Choroid plexus epithelial cell (primary cell): ENCODE measurements at regions not wholly inside any gene's neighbourhood (a gene's known extent, or its start where the extent isn't known, plus 50 kb on each side); places are given as distances from the start of the nearest gene placed in this dataset.

Experiments used
- DNase-seq: peaks from one replicate; pipeline ENCODE4 v3.0.0-alpha.2; 2010; ENCODE audit warnings: low read depth
- H3K4me3 ChIP-seq: 2 replicates; pipeline ENCODE4 v1.5.1; 2011; ENCODE audit warnings: low read depth, mild to moderate bottlenecking, control low read depth, low read length, moderate library complexity
- TF ChIP-seq, protein P1 (sequence below): conservative IDR thresholded peaks from 2 replicates; pipeline ENCODE4 v1.5.1; 2011; ENCODE audit warnings: low read depth, mild to moderate bottlenecking, control low read depth, inconsistent platforms, low read length, moderate library complexity

DNA sequence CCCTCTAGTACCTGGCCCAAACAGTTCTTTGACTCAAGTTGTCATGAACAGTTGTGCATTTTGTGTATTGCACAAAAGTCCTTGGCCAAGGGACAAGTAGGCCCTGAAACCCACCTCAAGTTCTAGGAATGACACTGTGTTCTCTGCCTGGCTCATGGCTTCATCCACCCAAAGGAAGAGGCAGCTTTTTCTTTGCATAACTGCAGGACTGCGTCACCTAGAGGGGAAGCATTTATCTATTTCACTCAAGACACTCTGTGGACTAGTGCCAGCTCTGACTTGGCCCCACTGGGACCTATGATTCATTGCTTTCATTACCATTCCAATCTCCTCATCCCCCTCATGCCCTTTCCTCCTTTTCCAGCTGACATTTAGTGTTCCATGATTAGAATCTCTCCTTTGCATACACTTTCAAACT lies 119.3 kb upstream of the SIX2 start:
- TF ChIP-seq, protein P1, sequence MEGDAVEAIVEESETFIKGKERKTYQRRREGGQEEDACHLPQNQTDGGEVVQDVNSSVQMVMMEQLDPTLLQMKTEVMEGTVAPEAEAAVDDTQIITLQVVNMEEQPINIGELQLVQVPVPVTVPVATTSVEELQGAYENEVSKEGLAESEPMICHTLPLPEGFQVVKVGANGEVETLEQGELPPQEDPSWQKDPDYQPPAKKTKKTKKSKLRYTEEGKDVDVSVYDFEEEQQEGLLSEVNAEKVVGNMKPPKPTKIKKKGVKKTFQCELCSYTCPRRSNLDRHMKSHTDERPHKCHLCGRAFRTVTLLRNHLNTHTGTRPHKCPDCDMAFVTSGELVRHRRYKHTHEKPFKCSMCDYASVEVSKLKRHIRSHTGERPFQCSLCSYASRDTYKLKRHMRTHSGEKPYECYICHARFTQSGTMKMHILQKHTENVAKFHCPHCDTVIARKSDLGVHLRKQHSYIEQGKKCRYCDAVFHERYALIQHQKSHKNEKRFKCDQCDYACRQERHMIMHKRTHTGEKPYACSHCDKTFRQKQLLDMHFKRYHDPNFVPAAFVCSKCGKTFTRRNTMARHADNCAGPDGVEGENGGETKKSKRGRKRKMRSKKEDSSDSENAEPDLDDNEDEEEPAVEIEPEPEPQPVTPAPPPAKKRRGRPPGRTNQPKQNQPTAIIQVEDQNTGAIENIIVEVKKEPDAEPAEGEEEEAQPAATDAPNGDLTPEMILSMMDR, result peak; percentile 36
- DNase-seq, result peak; percentile 97
- H3K4me3 ChIP-seq, result no peak overlapping the region

DNA sequence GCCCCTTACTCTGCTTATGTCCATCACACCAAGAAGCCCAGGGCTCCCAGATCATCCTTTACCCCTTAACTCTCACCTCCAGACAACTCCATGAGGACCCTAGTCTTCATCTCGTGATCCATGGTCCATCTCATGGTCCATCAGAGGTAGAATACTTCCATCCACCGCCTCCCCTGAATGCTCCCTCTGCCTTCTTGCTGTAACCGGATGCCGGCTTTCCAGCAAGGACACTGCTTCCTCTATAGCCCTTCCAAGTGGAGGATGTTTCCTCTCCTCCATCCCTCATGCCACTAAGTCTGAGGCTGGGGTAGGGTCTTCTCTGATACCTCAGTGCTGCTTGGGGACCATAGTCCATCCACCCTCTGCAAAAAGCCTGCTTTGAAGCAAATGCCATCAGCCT lies 118.6 kb upstream of the SIX2 start:
- TF ChIP-seq, protein P1, result no peak
- DNase-seq, result no peak

DNA sequence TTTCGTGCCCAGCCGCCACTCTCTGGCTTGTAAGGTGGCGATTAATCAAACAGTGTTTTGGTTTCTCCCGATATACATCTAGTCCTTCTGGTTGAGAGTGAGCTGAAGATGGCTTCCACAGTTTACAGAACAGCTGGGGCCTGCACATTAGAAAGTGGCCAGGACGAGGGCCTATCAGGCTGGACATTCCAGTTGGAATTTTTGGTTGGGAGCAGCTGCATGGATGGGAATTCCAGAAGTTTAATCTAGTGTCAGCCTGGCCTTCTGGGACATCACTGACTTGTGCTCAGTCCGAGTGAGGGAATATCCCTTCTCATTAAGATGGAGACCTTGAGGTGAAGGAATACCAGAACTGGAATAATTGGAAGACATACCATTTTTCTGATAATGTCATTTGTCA lies 118.1 kb upstream of the SIX2 start:
- no peak overlapping the region for H3K4me3 ChIP-seq
- DNase-seq, result no peak
- TF ChIP-seq, protein P1, result no peak

More for the DNA sequence above, 118.6 kb upstream of the SIX2 start:
- H3K4me3 ChIP-seq, result no peak overlapping the region

DNA sequence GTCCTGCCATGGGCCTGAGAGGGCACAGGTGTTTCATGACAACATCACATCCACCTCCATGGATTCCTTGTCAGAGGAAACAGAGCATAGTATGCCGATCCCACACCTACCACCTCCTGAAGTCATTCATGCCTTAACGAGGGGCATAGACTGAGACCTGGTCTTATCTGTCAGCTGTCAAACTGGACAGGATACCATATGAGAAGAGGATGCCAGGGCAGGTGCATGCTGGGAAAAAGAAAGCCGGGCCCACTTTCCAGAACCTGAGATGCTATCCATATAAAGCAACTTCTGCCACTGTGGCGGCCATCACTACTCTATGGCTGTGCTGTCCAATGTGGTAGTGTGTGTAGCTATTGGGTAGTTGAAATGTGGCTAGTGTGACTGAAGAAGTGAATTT lies 116.0 kb upstream of the SIX2 start:
- H3K4me3 ChIP-seq, result no peak overlapping the region
- TF ChIP-seq, protein P1, result no peak
- DNase-seq, result no peak

DNA sequence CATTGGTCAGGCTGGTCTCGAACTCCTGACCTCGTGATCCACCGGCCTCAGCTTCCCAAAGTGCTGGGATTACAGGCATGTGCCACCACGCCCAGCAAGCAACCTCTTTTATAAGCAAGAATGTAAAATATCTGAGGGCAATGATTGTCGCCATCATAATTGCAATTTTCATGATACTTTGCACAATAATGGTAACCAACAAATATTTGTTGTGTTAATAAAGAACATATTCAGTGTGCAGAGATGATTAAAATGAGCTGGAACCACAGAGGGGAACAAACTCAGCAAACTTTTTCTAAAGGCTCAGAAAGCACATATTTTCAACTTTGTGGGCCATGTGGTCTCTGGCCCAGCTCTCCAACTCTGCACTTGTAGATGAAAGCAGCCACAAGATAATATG lies 115.2 kb upstream of the SIX2 start:
- DNase-seq, result no peak
- TF ChIP-seq, protein P1, result no peak
- H3K4me3 ChIP-seq, result no peak overlapping the region

DNA sequence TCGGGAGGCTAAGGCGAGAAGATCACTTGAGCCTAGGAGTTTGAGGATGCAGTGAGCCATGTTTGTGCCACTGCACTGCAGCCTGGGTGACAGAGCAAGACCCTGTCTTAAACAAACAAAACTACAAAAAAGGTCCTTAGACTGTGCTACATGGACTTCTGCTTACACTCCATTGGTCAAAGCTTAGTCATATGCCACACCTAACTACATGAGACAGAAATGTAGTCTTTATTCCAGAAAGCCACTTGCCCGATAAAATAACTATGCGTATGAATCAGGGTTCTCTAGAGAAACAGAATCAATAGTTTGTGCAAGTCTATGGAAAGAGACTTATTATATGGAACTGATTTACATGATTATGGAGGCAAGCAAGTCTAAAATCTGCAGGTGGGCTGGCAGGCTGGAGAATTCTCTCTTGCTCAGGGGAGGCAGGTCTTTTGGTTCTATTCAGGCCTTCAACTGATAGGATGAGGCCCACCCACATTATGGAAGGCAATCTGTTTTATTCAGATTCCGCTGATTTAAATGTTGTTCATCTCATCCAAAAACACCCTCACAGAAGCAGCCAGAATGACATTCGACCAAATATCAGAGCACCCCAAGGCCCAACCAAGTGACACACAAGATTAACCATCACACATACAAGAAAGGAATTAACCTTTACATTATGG lies 114.4 kb upstream of the SIX2 start:
- TF ChIP-seq, protein P1, result no peak
- no peak for DNase-seq
- H3K4me3 ChIP-seq, result no peak overlapping the region

DNA sequence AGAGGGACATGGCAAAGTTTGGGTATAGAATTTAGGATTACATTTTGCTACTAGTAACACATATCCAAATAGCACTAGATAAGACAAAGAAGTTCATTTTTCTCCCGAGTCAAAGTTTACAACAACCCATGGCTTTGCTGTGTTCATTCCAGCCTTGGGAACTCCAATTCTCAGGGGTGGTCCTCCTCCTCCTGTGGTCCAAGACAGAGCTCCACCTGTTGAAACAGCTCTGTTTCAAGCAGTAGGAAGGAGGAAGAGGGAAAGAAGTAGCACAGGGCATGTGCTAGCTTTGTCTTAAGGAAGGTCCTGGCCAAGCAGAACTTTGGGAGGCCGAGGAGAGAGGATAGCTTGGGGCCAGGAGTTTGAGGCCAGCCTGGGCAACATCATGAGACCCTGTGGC lies 113.8 kb upstream of the SIX2 start:
- H3K4me3 ChIP-seq, result no peak overlapping the region
- TF ChIP-seq, protein P1, result no peak
- DNase-seq, result no peak
